ENCODE measurements at regions not wholly inside any gene's neighbourhood (a gene's known extent, or its start where the extent isn't known, plus 50 kb on each side); places are given as distances from the start of the nearest gene placed in this dataset.

- TF ChIP-seq GATA2 (IDR thresholded peaks at IDR 0.05; ENCODE audit: low read depth, low read length) (no peak), GATA3 (IDR thresholded peaks at IDR 0.05; ENCODE audit: low read depth, low read length) (no peak)
These were observed 115.1 kb downstream of the NAB1 start for GRCh38 chr2:190763901-190764514.

Measured in SH-SY5Y (cell line).